GM20431 (cell line): ENCODE measurements at regions not wholly inside any gene's neighbourhood (a gene's known extent, or its start where the extent isn't known, plus 50 kb on each side); places are given as distances from the start of the nearest gene placed in this dataset.

ENCODE experiments used
- in situ Hi-C: fragments of 300-500 bp; cut with MseI, MboI; formaldehyde crosslinking; loops from one replicate; pipeline ENCODE4 v1.15.0; 2020; ENCODE audit warnings: low sequenced_read_pairs; ENCODE audit not compliant: unreplicated experiment

- in situ Hi-C loops = loop anchor here (25.0 kb wide), 2 partner anchors 165 to 290 kb away; no protein-coding TSS in a partner anchor
These were observed 64.7 kb upstream of the TOP3B start for GRCh38 chr22:22047266-22047665.

GRCh38 chr22:22046370-22046769 lies 63.8 kb upstream of the TOP3B start:
- in situ Hi-C loops = loop anchor here (25.0 kb wide), 2 partner anchors 166 to 291 kb away; no protein-coding TSS in a partner anchor

GRCh38 chr22:22045571-22046335 lies 63.2 kb upstream of the TOP3B start:
- in situ Hi-C loops = loop anchor here (25.0 kb wide), 2 partner anchors 167 to 292 kb away; no protein-coding TSS in a partner anchor

GRCh38 chr22:22044153-22044552 lies 61.6 kb upstream of the TOP3B start:
- in situ Hi-C loops = loop anchor here (25.0 kb wide), 2 partner anchors 168 to 293 kb away; no protein-coding TSS in a partner anchor

- in situ Hi-C loops = loop anchor here (25.0 kb wide), 2 partner anchors 169 to 294 kb away; no protein-coding TSS in a partner anchor
These were observed 60.9 kb upstream of the TOP3B start for GRCh38 chr22:22043296-22044078.

GRCh38 chr22:22042599-22043295 lies 60.2 kb upstream of the TOP3B start:
- in situ Hi-C loops = loop anchor here (25.0 kb wide), 2 partner anchors 170 to 295 kb away; no protein-coding TSS in a partner anchor

- in situ Hi-C loops = loop anchor here (25.0 kb wide), 2 partner anchors 170 to 295 kb away; no protein-coding TSS in a partner anchor
These were observed 59.4 kb upstream of the TOP3B start for GRCh38 chr22:22042009-22042408.

- in situ Hi-C loops = loop anchor here (25.0 kb wide), 2 partner anchors 171 to 296 kb away; no protein-coding TSS in a partner anchor
These were observed 58.3 kb upstream of the TOP3B start for GRCh38 chr22:22040908-22041307.

- in situ Hi-C loops = loop anchor here (25.0 kb wide), 2 partner anchors 172 to 297 kb away; no protein-coding TSS in a partner anchor
These were observed 57.9 kb upstream of the TOP3B start for GRCh38 chr22:22040472-22040871.

- in situ Hi-C loops = loop anchor here (25.0 kb wide), 2 partner anchors 173 to 298 kb away; no protein-coding TSS in a partner anchor
These were observed 56.9 kb upstream of the TOP3B start for GRCh38 chr22:22039286-22040074.

- in situ Hi-C loops = loop anchor here (25.0 kb wide), 2 partner anchors 174 to 299 kb away; no protein-coding TSS in a partner anchor
These were observed 55.7 kb upstream of the TOP3B start for GRCh38 chr22:22038178-22038880.

GRCh38 chr22:22037740-22038139 lies 55.2 kb upstream of the TOP3B start:
- in situ Hi-C loops = loop anchor here (25.0 kb wide), 2 partner anchors 175 to 300 kb away; no protein-coding TSS in a partner anchor

- in situ Hi-C loops = loop anchor here (25.0 kb wide), 2 partner anchors 175 to 300 kb away; no protein-coding TSS in a partner anchor
These were observed 54.6 kb upstream of the TOP3B start for GRCh38 chr22:22037229-22037628.

GRCh38 chr22:22036588-22036987 lies 54.0 kb upstream of the TOP3B start:
- in situ Hi-C loops = loop anchor here (25.0 kb wide), 2 partner anchors 176 to 301 kb away; no protein-coding TSS in a partner anchor

GRCh38 chr22:22035771-22036314 lies 53.3 kb upstream of the TOP3B start:
- in situ Hi-C loops = loop anchor here (25.0 kb wide), 2 partner anchors 176 to 301 kb away; no protein-coding TSS in a partner anchor

GRCh38 chr22:22035203-22035602 lies 52.6 kb upstream of the TOP3B start:
- in situ Hi-C loops = loop anchor here (25.0 kb wide), 2 partner anchors 177 to 302 kb away; no protein-coding TSS in a partner anchor

- in situ Hi-C loops = loop anchor here (25.0 kb wide), 2 partner anchors 178 to 303 kb away; no protein-coding TSS in a partner anchor
These were observed 52.0 kb upstream of the TOP3B start for GRCh38 chr22:22034469-22035132.
